ENCODE measurements at regions not wholly inside any gene's neighbourhood (a gene's known extent, or its start where the extent isn't known, plus 50 kb on each side); places are given as distances from the start of the nearest gene placed in this dataset.
A peak's percentile ranks its signal among the peaks of the same experiment; 100 is the strongest.

- DNase-seq: peak; percentile 31
These were observed 68.2 kb upstream of the TENM3 start for GRCh38 chr4:182174979-182175378.

- DNase-seq: peak; percentile 11
These were observed 67.2 kb upstream of the TENM3 start for GRCh38 chr4:182175788-182176519.

GRCh38 chr4:182177166-182177565 lies 66.0 kb upstream of the TENM3 start:
- no peak for DNase-seq

GRCh38 chr4:182179105-182179504 lies 64.1 kb upstream of the TENM3 start:
- DNase-seq: peak; percentile 58

GRCh38 chr4:182179751-182180150 lies 63.5 kb upstream of the TENM3 start:
- no peak for DNase-seq

GRCh38 chr4:182185491-182185890 lies 57.7 kb upstream of the TENM3 start:
- DNase-seq: no peak

GRCh38 chr4:182187674-182188073 lies 55.5 kb upstream of the TENM3 start:
- no peak for DNase-seq

- no peak for DNase-seq
These were observed 54.6 kb upstream of the TENM3 start for GRCh38 chr4:182188622-182189021.

GRCh38 chr4:182189103-182189878 lies 53.9 kb upstream of the TENM3 start:
- DNase-seq: no peak

GRCh38 chr4:182190306-182190705 lies 52.9 kb upstream of the TENM3 start:
- no peak for DNase-seq

- no peak for DNase-seq
These were observed 50.6 kb upstream of the TENM3 start for GRCh38 chr4:182192511-182193181.

GRCh38 chr4:182193311-182193710 lies 49.9 kb upstream of the TENM3 start:
- no peak for DNase-seq

Data from NCI-H1436 treated with DMSO at 0.1 percent for 48 hours (cell line).